ENCODE measurements at regions not wholly inside any gene's neighbourhood (a gene's known extent, or its start where the extent isn't known, plus 50 kb on each side); places are given as distances from the start of the nearest gene placed in this dataset.

GRCh38 chr12:41745593-41745992 is 399.1 kb downstream of the GXYLT1 start:
- TF ChIP-seq GATA3 (IDR thresholded peaks at IDR 0.05; ENCODE audit: low read depth, low read length) (no peak), GATA2 (IDR thresholded peaks at IDR 0.05; ENCODE audit: low read depth, low read length) (no peak)

GRCh38 chr12:41743835-41744234 is 400.8 kb downstream of the GXYLT1 start:
- TF ChIP-seq GATA2 (IDR thresholded peaks at IDR 0.05; ENCODE audit: low read depth, low read length) (no peak), GATA3 (IDR thresholded peaks at IDR 0.05; ENCODE audit: low read depth, low read length) (no peak)

- TF ChIP-seq GATA3 (IDR thresholded peaks at IDR 0.05; ENCODE audit: low read depth, low read length) (no peak), GATA2 (IDR thresholded peaks at IDR 0.05; ENCODE audit: low read depth, low read length) (no peak)
Measured at GRCh38 chr12:41739066-41739465, 405.6 kb downstream of the GXYLT1 start.

DNA sequence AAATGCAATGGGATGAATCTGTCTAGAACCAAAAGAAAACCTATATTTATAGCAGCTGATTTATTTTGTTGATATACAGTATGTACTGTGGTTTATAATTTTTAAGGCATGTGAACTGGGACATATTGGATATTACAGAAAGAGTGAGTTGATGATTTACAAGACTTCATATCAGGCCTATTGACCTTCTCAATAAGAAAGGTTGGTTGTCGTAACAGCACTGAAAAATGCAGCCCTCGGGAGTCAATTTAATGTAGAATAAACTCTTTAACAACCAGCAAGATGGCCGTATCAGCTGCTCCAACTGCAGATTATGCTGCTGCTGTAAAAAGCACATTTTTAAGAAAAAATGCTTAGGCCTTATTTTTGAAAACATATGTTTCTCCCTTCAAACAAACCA is 407.3 kb downstream of the GXYLT1 start:
- no peak for TF ChIP-seq GATA3 (IDR thresholded peaks at IDR 0.05; ENCODE audit: low read depth, low read length)
- no peak for TF ChIP-seq GATA2 (IDR thresholded peaks at IDR 0.05; ENCODE audit: low read depth, low read length)

DNA sequence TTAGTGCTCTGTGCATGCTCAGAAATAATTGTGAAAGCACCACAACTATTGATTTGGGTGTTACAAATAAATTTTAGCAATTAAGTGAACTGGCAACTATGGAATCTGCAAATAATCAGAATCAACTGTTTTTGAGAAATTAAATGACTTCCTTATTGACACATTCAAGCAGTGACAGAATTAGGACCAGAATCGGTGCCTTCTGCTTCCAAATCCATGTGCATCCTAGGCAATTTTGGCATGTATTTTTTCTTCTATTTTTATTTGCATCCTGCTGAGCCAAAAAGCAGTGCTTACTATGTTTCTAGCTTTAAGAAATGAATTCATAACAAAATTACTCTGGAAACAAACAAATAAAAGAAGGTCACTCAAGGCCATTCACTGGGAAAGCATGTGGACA is 408.2 kb downstream of the GXYLT1 start:
- TF ChIP-seq GATA3 (IDR thresholded peaks at IDR 0.05; ENCODE audit: low read depth, low read length) (no peak), GATA2 (IDR thresholded peaks at IDR 0.05; ENCODE audit: low read depth, low read length) (no peak)

- TF ChIP-seq GATA3 (IDR thresholded peaks at IDR 0.05; ENCODE audit: low read depth, low read length) (no peak), GATA2 (IDR thresholded peaks at IDR 0.05; ENCODE audit: low read depth, low read length) (no peak)
Measured at GRCh38 chr12:41731691-41732090, 413.0 kb downstream of the GXYLT1 start.

DNA sequence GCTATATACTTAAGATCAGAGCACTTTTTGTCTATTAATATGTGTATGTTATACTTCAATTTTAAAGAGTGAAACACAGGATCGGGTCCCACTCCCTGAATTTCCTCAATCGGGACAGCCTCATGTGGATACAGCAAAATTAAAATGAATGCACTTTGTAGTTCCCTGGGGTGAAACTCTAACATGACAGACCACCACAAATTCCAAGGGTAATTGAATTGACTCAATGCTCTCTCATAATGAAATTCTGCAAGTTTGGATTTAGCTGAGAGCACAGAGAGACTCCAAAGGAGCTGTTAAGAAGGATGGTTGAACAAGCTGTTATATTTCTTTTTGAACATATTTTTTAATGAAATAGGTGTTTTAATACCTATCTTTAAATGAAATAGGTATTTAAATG is 413.6 kb downstream of the GXYLT1 start:
- TF ChIP-seq GATA2 (IDR thresholded peaks at IDR 0.05; ENCODE audit: low read depth, low read length) (no peak), GATA3 (IDR thresholded peaks at IDR 0.05; ENCODE audit: low read depth, low read length) (no peak)

- no peak for TF ChIP-seq GATA2 (IDR thresholded peaks at IDR 0.05; ENCODE audit: low read depth, low read length)
- TF ChIP-seq GATA3 (IDR thresholded peaks at IDR 0.05; ENCODE audit: low read depth, low read length), result no peak
Measured at GRCh38 chr12:41724216-41724615, 420.5 kb downstream of the GXYLT1 start.

- no peak for TF ChIP-seq GATA2 (IDR thresholded peaks at IDR 0.05; ENCODE audit: low read depth, low read length)
- TF ChIP-seq GATA3 (IDR thresholded peaks at IDR 0.05; ENCODE audit: low read depth, low read length), result no peak
Measured at GRCh38 chr12:41719214-41719613, 425.5 kb downstream of the GXYLT1 start.

DNA sequence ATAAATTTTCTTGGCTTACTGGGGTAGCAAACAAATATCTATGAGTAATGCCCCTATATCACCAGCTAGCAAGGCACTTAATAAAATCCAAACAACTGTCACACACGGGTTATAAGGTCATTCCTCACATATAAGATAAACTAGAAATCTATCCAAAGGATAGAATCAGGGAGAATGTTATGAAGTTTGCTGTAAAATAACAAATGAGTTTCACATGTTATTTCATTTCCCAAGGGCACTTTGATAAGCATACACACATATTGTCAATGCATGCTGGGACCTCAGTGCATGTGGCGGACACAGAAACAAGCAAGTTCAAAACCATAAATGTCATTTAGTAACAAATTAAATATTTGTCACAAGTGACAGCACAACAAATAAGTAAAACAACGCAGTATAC is 429.4 kb downstream of the GXYLT1 start:
- TF ChIP-seq GATA3 (IDR thresholded peaks at IDR 0.05; ENCODE audit: low read depth, low read length) (no peak), GATA2 (IDR thresholded peaks at IDR 0.05; ENCODE audit: low read depth, low read length) (no peak)

GRCh38 chr12:41709463-41710285 is 435.0 kb downstream of the GXYLT1 start:
- TF ChIP-seq GATA3 (IDR thresholded peaks at IDR 0.05; ENCODE audit: low read depth, low read length) (no peak), GATA2 (IDR thresholded peaks at IDR 0.05; ENCODE audit: low read depth, low read length) (no peak)

DNA sequence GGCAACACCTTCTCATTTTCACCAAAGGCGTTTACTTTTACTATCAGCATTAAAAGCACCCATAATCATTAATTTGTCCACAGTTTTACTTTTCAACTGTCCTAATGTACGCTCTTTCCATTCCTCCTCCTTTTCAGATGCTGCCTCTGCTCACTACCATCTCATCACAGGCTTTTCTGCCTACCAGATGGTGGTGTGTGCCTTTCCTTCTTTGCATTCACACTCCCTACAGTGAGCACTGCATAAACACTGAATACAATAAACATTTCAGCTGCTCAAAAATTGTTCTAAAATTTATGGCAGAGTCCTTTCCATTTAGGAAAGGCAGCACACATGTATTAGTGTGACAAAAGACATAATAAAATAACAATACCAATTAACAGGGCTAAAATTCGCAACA is 435.7 kb downstream of the GXYLT1 start:
- no peak for TF ChIP-seq GATA2 (IDR thresholded peaks at IDR 0.05; ENCODE audit: low read depth, low read length)
- TF ChIP-seq GATA3 (IDR thresholded peaks at IDR 0.05; ENCODE audit: low read depth, low read length), result no peak

DNA sequence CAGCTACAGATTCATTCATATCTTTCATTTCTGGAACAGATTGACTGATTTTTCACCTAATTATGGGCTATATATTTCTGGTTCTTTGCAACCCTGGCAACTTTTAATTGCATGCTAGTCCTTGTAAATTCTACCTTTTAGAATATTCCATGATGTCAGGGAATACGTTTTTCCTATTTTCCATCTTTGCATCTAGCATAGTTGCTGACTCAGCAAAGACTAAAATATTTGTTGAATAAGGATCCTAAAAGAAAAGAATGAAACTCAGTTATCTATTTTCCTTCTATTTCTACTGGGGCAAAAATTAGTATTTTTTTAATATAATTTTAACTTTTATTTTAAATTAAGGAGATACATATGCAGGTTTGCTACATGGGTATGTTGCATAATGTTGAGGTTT is 438.3 kb downstream of the GXYLT1 start:
- TF ChIP-seq GATA2 (IDR thresholded peaks at IDR 0.05; ENCODE audit: low read depth, low read length) (no peak), GATA3 (IDR thresholded peaks at IDR 0.05; ENCODE audit: low read depth, low read length) (no peak)

DNA sequence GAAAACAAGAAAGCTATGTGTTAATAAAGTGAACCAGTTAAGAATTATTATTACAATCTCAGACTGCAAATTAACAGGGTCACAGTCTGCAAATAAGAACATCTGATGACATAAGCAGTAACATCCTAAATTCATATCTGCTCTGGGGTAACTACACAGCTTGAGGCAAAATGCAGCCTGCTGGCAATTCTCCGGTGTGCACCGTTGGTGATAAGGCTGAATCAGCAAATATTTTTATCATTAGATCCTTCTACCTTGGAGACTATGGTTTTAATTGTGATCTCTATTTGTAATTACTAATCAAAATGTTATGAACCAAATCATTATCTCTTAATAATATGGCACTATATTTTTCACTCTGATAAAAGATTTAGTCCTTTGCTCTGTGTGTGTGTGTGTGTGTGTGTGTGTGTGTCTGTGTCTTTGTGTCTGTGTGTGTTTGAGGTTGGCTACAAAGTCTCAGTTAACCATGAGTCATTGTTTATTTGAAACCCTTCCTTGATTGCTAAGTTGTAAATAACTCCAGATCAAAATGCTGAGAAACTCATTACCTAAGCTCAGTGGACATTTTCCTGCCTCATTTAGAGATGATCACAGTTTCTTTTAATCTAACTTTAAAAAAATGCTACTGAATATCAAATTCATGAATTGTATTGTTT is 442.6 kb downstream of the GXYLT1 start:
- TF ChIP-seq GATA2 (IDR thresholded peaks at IDR 0.05; ENCODE audit: low read depth, low read length), result no peak
- no peak for TF ChIP-seq GATA3 (IDR thresholded peaks at IDR 0.05; ENCODE audit: low read depth, low read length)

- no peak for TF ChIP-seq GATA3 (IDR thresholded peaks at IDR 0.05; ENCODE audit: low read depth, low read length)
- no peak for TF ChIP-seq GATA2 (IDR thresholded peaks at IDR 0.05; ENCODE audit: low read depth, low read length)
Measured at GRCh38 chr12:41700940-41701339, 443.7 kb downstream of the GXYLT1 start.
